GM18505 (cell line): ENCODE measurements at regions not wholly inside any gene's neighbourhood (a gene's known extent, or its start where the extent isn't known, plus 50 kb on each side); places are given as distances from the start of the nearest gene placed in this dataset.

ENCODE experiments used
- ATAC-seq: cut with Tn5 transposase; IDR thresholded peaks from one replicate; pipeline ENCODE4 v1.9.1; 2021; ENCODE audit not compliant: unreplicated experiment
- POLR2A ChIP-seq: IDR thresholded peaks from 4 replicates; pipeline ENCODE4 v1.6.1; 2011; ENCODE audit warnings: borderline replicate concordance; ENCODE audit not compliant: insufficient read depth, insufficient read length; ENCODE audit errors: extremely low read depth

GRCh38 chr3:104887069-104887468 lies 479.6 kb upstream of the ALCAM start:
- no peak for ATAC-seq
- TF ChIP-seq POLR2A: no peak

DNA sequence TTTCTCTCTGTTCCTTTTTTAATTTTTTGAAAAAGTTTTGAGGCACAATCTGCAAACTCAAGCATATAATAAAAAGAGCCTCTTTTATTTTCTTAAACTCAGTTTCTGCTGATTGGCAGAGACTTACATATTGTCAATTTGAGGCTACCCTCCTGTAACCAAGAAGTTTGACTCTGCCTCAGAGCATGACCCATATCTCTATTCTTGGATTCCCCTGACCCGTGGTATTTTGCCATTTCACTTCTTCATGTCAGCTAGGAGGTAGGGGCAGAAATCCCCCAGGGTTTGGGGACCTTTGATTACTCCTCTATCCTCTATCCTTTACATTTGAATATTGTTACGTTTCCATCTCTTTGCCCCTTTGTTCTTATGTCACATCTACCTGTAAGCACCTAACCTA lies 479.1 kb upstream of the ALCAM start:
- no peak for TF ChIP-seq POLR2A
- ATAC-seq: no peak

DNA sequence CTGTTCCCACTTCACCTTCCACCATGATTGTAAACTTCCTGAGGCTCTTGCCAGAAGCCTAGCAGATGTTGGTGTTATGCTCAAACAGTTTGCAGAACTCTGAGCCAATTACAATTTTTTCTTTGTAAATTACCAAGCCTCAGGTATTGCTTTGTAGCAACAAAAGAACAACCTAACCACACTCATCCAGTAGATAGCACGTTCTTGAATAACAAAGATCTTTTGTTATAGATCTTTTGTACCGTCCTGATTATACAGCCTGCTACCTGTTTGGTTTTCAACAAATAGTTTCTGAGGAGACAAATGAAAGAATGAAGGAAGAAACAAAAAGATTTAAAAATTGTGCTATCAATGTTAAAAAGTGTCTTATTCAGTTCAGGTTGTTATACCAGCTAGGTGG lies 474.7 kb upstream of the ALCAM start:
- no peak for ATAC-seq

DNA sequence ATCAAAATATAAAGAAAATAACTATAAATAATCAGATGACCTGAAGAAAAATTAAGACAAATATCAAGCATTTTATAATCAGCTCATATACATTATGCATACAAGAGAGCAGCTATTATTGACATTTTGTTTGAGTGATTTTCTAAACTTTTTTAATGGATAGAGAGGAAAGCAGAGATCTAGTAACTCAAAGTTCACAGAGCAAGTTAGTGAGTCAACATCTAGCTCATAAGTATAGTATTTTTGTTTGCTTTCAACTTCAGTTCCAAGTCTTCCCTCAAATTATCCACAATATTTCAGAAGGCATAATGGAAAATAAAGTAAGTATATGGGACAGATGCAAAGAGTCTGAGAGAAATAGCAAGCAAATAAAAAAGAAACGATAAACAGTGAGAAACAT lies 470.1 kb upstream of the ALCAM start:
- ATAC-seq: no peak

More for the DNA sequence above, 474.7 kb upstream of the ALCAM start:
- TF ChIP-seq POLR2A: no peak

GRCh38 chr3:104901396-104901795 lies 465.3 kb upstream of the ALCAM start:
- no peak for ATAC-seq
- no peak for TF ChIP-seq POLR2A

More for the DNA sequence above, 470.1 kb upstream of the ALCAM start:
- TF ChIP-seq POLR2A: no peak

- ATAC-seq: no peak
- no peak for TF ChIP-seq POLR2A
Measured at GRCh38 chr3:104903064-104903463, 463.6 kb upstream of the ALCAM start.

- no peak for ATAC-seq
- TF ChIP-seq POLR2A: no peak
Measured at GRCh38 chr3:104906001-104906639, 460.6 kb upstream of the ALCAM start.

DNA sequence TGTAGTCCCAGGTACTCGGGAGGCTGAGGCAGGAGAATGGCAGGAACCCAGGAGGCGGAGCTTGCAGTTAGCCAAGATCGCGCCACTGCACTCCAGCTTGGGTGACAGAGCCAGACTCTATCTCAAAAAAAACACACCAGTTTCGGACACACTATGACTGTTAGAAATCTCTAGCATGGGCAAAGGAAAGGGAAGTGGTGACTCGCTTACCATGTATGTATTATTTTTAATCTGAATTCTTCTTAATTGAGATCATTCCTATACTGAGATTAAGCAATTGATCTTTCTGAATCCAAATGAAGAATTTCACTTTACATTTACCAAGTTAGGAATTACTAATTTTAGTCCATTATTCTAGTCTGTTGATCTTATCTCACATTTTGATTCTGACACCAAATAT lies 459.2 kb upstream of the ALCAM start:
- no peak for ATAC-seq
- TF ChIP-seq POLR2A: no peak

DNA sequence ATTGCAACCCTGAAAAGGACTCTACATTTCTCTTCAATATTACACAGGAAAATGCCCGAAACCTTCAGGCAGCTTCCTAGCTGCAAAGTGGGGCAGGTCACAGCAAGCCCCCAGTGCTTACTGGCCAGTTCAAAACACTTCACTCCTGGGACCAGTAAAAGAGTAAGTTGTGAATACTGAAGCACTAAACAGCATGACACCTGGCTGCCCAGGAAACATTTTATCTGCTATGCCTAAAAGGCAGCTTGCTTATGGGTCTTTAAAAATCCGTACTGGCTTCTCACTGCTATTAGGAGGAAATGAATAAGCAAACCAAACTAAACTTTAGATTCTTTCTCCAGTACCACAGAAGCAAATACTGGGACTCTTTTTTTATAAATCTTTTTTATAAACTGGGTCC lies 457.9 kb upstream of the ALCAM start:
- no peak for TF ChIP-seq POLR2A
- ATAC-seq: no peak

DNA sequence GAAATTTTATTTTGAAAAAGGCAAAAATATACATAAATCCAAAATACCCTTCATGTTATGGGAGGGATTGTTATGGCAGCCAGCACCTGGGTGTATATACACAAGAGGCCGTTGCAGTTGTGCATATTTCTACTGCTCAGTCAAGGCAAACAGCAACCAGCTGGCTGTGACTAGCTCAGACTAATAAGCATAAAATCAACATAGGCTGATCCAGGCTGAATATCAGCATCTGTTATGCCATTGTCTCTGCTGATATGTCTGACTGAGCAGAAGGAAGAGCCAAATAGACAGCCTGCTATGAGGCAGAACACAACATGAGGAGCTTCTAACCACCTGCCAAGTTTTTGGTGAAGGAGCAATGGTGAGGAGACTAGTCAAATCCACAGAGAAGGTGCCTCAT lies 457.5 kb upstream of the ALCAM start:
- no peak for ATAC-seq
- TF ChIP-seq POLR2A: no peak

DNA sequence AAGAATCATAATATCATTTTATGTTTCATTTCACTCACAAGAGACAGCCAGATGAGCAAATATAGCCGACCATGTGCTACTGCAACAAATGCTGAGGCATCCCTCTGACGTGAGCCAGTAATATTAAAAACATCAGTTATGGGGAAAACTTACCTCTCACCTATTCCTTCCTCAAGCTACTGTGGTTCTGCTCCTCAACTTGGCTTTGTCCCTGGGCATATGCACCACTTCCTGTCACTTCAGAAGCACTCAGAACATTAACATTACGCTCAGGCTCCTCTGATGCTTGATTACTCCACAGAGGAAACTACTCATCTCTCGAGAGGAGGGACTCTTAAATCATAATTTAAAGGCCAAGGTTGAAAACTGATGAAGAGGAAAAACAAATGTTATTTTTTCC lies 457.0 kb upstream of the ALCAM start:
- no peak for TF ChIP-seq POLR2A
- ATAC-seq: no peak

DNA sequence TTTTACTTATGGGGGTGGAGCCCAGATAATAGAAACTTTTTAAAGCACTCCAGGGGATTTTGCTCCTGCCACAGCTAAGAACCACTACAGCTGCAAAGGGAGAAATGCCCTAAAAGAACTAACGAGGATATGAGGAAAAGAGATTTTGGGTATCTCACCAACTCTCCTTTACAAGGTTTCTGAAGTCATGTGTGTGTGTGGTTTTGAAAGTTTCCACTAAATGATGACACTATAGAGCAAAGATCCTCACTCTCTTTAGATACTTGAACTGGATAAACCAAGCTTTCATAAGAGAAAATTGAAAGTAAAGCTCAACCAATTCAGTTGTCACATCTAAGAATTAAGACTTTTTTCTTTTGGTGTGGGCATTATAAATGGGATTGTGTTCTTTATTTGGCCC lies 455.3 kb upstream of the ALCAM start:
- TF ChIP-seq POLR2A: no peak
- no peak for ATAC-seq

- no peak for ATAC-seq
Measured at GRCh38 chr3:104916971-104917370, 449.7 kb upstream of the ALCAM start.

GRCh38 chr3:104920512-104920911 lies 446.2 kb upstream of the ALCAM start:
- no peak for ATAC-seq
- no peak for TF ChIP-seq POLR2A

More at GRCh38 chr3:104916971-104917370, 449.7 kb upstream of the ALCAM start:
- TF ChIP-seq POLR2A: no peak

GRCh38 chr3:104933972-104934371 lies 432.7 kb upstream of the ALCAM start:
- no peak for TF ChIP-seq POLR2A
- no peak for ATAC-seq

DNA sequence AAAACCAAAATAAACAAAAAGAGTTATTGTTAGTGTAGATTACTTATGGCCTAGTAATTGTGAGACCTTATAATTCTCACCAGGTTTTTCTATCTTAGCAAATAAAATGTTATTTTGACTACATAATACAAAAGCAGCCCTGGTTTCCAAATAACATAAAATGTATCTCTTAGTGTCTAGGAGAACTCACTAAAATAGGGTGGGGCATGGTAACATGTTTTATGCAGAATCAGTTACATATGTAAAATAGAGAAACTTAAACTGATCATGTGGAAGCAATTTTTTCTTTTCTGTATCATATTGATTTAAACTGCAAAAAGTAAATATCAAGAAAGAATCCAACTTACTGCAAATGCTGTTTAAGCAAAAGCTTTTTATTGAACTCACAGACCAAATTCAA lies 431.1 kb upstream of the ALCAM start:
- no peak for ATAC-seq
- no peak for TF ChIP-seq POLR2A

- ATAC-seq: no peak
- no peak for TF ChIP-seq POLR2A
Measured at GRCh38 chr3:104939196-104939595, 427.5 kb upstream of the ALCAM start.
